OCI-LY7 (cell line): ENCODE measurements at regions not wholly inside any gene's neighbourhood (a gene's known extent, or its start where the extent isn't known, plus 50 kb on each side); places are given as distances from the start of the nearest gene placed in this dataset.

Source experiments
- BruUV-seq: library from RNA; stranded (reverse); fragments of 400-500 nt; replicated peaks from 2 replicates; lab custom pipeline; 2021; lab: Mats Ljungman, UMichigan
- CTCF ChIA-PET: fragments of 300-600 bp; sonication (Branson Sonifier 250); formaldehyde crosslinking; loops from one replicate; lab custom pipeline; 2022; ENCODE audit warnings: antibody characterized with exemption; ENCODE audit not compliant: unreplicated experiment; lab: Charles Lee
- POLR2A ChIA-PET: fragments of 300-600 bp; sonication (Branson Sonifier 250); formaldehyde crosslinking; loops from one replicate; lab custom pipeline; 2022; ENCODE audit warnings: antibody characterized with exemption; lab: Charles Lee
- DNase-seq: peaks from one replicate; pipeline ENCODE4 v3.0.0-alpha.2; 2015; ENCODE audit warnings: low spot score
- H2AFZ ChIP-seq: fragments of 200-600 bp; sonication (generic), shearing (Covaris generic); 2 replicates; pipeline ENCODE4 v1.6.1; 2014; ENCODE audit warnings: mild to moderate bottlenecking, antibody characterized with exemption, low read length, moderate library complexity
- H3K27ac ChIP-seq: fragments of 200-600 bp; sonication (generic); 2 replicates; pipeline ENCODE4 v1.5.1; 2014; ENCODE audit warnings: mixed run types, low read depth, mild to moderate bottlenecking, moderate library complexity, low read length, inconsistent platforms; ENCODE audit not compliant: poor library complexity, severe bottlenecking
- H3K36me3 ChIP-seq: fragments of 200-600 bp; sonication (generic); 2 replicates; pipeline ENCODE4 v1.6.1; 2014; ENCODE audit warnings: mild to moderate bottlenecking, antibody characterized with exemption, low read length, moderate library complexity, mixed read lengths; ENCODE audit not compliant: insufficient read depth
- H3K4me1 ChIP-seq: fragments of 200-600 bp; sonication (generic); 2 replicates; pipeline ENCODE4 v1.5.1; 2014; ENCODE audit warnings: mild to moderate bottlenecking, low read length; ENCODE audit not compliant: insufficient read depth, poor library complexity, severe bottlenecking
- H3K4me2 ChIP-seq: fragments of 200-600 bp; sonication (generic); 2 replicates; pipeline ENCODE4 v1.6.1; 2014; ENCODE audit warnings: mild to moderate bottlenecking, low read length
- H3K4me3 ChIP-seq: fragments of 200-600 bp; sonication (generic); 2 replicates; pipeline ENCODE4 v1.5.1; 2014; ENCODE audit warnings: mild to moderate bottlenecking, low read depth, low read length; ENCODE audit not compliant: poor library complexity, severe bottlenecking
- H3K79me2 ChIP-seq: fragments of 200-600 bp; sonication (generic); 2 replicates; pipeline ENCODE4 v1.6.1; 2016; ENCODE audit warnings: low read depth, mild to moderate bottlenecking, low read length, moderate library complexity, mixed read lengths; ENCODE audit not compliant: insufficient read depth
- H3K9me2 ChIP-seq: fragments of 200-600 bp; sonication (generic); 2 replicates; pipeline ENCODE4 v1.6.1; 2016; ENCODE audit warnings: mild to moderate bottlenecking, low read length, mixed read lengths; ENCODE audit not compliant: insufficient read depth
- H3K9me3 ChIP-seq: fragments of 200-600 bp; sonication (generic); 2 replicates; pipeline ENCODE4 v1.6.1; 2014; ENCODE audit warnings: mild to moderate bottlenecking, mixed run types, low read length, mixed read lengths
- H4K20me1 ChIP-seq: fragments of 200-600 bp; sonication (generic); 2 replicates; pipeline ENCODE4 v1.6.1; 2014; ENCODE audit warnings: mild to moderate bottlenecking, antibody characterized with exemption, low read length, moderate library complexity, mixed read lengths; ENCODE audit not compliant: insufficient read depth
- CTCF ChIP-seq: fragments of 200-600 bp; sonication (generic); conservative IDR thresholded peaks from 2 replicates; pipeline ENCODE4 v1.5.1; 2014; ENCODE audit warnings: mild to moderate bottlenecking, antibody characterized with exemption, low read length, moderate library complexity, mixed read lengths
- EZH2phosphoT487 ChIP-seq: fragments of 200-600 bp; sonication (generic); IDR thresholded peaks from 2 replicates; pipeline ENCODE4 v1.6.1; 2018; ENCODE audit warnings: low read depth, borderline replicate concordance, mild to moderate bottlenecking, mixed run types, antibody characterized with exemption, low read length, moderate library complexity, mixed read lengths
- intact Hi-C: fragments of 100-400 bp; cut with micrococcal nuclease; formaldehyde crosslinking; loops from one replicate; pipeline ENCODE4 v1.10.0; 2022; ENCODE audit not compliant: unreplicated experiment

GRCh38 chr2:48251437-48252148, 62.9 kb upstream of the FOXN2 start:
- H3K9me3 ChIP-seq = no peaks in the 10 kb centered on the region
- TF ChIP-seq EZH2phosphoT487 (no peak), CTCF (no peak)
- no peak overlapping the region for H3K4me3 ChIP-seq
- H2AFZ ChIP-seq = no peak overlapping the region
- ChIA-PET CTCF (no interaction called here), POLR2A (interaction anchor here (0.7 to 1.3 kb wide), 2 partner anchors 26 to 61 kb away, joined by 3 to 4 read pairs; no protein-coding TSS in a partner anchor)
- BruUV-seq = no TSS peak
- no peak overlapping the region for H3K27ac ChIP-seq
- intact Hi-C loops = no loop called here
- H3K79me2 ChIP-seq = no peaks in the 10 kb centered on the region
- H3K36me3 ChIP-seq = no peaks in the 10 kb centered on the region
- DNase-seq = no peak
- no peaks in the 10 kb centered on the region for H4K20me1 ChIP-seq
- no peak overlapping the region for H3K4me2 ChIP-seq
- H3K9me2 ChIP-seq = no peaks in the 10 kb centered on the region
- H3K4me1 ChIP-seq = no peaks in the 10 kb centered on the region

GRCh38 chr2:48253301-48253700, 61.2 kb upstream of the FOXN2 start:
- Histone ChIP-seq H3K36me3 (no peaks in the 10 kb centered on the region), H3K9me3 (no peaks in the 10 kb centered on the region), H3K4me3 (no peak overlapping the region), H4K20me1 (no peaks in the 10 kb centered on the region), H3K4me1 (no peaks in the 10 kb centered on the region), H3K4me2 (no peak overlapping the region), H3K79me2 (no peaks in the 10 kb centered on the region), H3K9me2 (no peaks in the 10 kb centered on the region), H2AFZ (no peak overlapping the region), H3K27ac (no peak overlapping the region)
- BruUV-seq = no TSS peak
- CTCF ChIA-PET = no interaction called here
- intact Hi-C loops = no loop called here
- DNase-seq = no peak
- TF ChIP-seq CTCF (no peak), EZH2phosphoT487 (no peak)
- POLR2A ChIA-PET = interaction anchor here (0.6 kb wide), 1 partner anchor 46 kb away, joined by 5 read pairs; no protein-coding TSS in a partner anchor

GRCh38 chr2:48254839-48255238, 59.6 kb upstream of the FOXN2 start:
- no peak overlapping the region for H3K4me3 ChIP-seq
- intact Hi-C loops = no loop called here
- no peak overlapping the region for H3K27ac ChIP-seq
- no peaks in the 10 kb centered on the region for H3K79me2 ChIP-seq
- POLR2A ChIA-PET = no interaction called here
- H3K9me2 ChIP-seq = no peaks in the 10 kb centered on the region
- no TSS peak for BruUV-seq
- H3K9me3 ChIP-seq = no peaks in the 10 kb centered on the region
- CTCF ChIA-PET = no interaction called here
- no peaks in the 10 kb centered on the region for H3K4me1 ChIP-seq
- TF ChIP-seq CTCF = no peak
- TF ChIP-seq EZH2phosphoT487 = no peak
- H4K20me1 ChIP-seq = no peaks in the 10 kb centered on the region
- H2AFZ ChIP-seq = no peak overlapping the region
- DNase-seq = no peak
- H3K36me3 ChIP-seq = no peaks in the 10 kb centered on the region
- H3K4me2 ChIP-seq = no peak overlapping the region
